Esophagus muscularis mucosa (tissue), 4 donors: ENCODE measurements at regions not wholly inside any gene's neighbourhood (a gene's known extent, or its start where the extent isn't known, plus 50 kb on each side); places are given as distances from the start of the nearest gene placed in this dataset.

Experiments used
- DNase-seq: peaks from one replicate; pipeline ENCODE4 v3.0.0-alpha.2; 2017; ENCODE audit errors: extremely low spot score
- H3K27ac ChIP-seq, 4 donors: fragments of 200-600 bp; sonication (generic); replicated peaks in 1 of 4; 1 replicate in 3 of 4; 2 replicates in 1 of 4; pipeline ENCODE4 v1.5.1; 2016 to 2019; ENCODE audit warnings: mild to moderate bottlenecking in 1 of 4
- H3K27me3 ChIP-seq, 4 donors: fragments of 200-600 bp; sonication (generic); one replicate each; pipeline versions ENCODE4 v1.5.1 to v1.6.0; 2016 to 2019
- H3K36me3 ChIP-seq, 4 donors: fragments of 200-600 bp; sonication (generic); one replicate each; pipeline ENCODE4 v1.5.1; 2016 to 2019
- H3K4me1 ChIP-seq, 4 donors: fragments of 200-600 bp; sonication (generic); one replicate each; pipeline ENCODE4 v1.5.1; 2016 to 2019
- H3K4me3 ChIP-seq, 4 donors: fragments of 200-600 bp; sonication (generic); 1 replicate in 2 of 4; 2 replicates in 2 of 4; pipeline ENCODE4 v1.5.1; 2016 to 2019; ENCODE audit warnings: mild to moderate bottlenecking in 4 of 4, moderate library complexity in 1 of 4
- H3K9me3 ChIP-seq, 4 donors: fragments of 200-600 bp; sonication (generic); 1 replicate in 3 of 4; 2 replicates in 1 of 4; pipeline ENCODE4 v1.5.1; 2016 to 2019
- CTCF ChIP-seq, 3 experiments: fragments of 200-600 bp in 2 of 3; fragments of 450-650 bp in 1 of 3; sonication (generic) in 2 of 3; IDR thresholded peaks; one replicate each; pipeline ENCODE4 v1.5.1; 2017 to 2019; ENCODE audit warnings: antibody characterized with exemption in 3 of 3, mild to moderate bottlenecking in 2 of 3, moderate library complexity in 1 of 3
- EP300 ChIP-seq: sonication (generic); formaldehyde crosslinking; IDR thresholded peaks from one replicate; pipeline ENCODE4 v1.6.1; 2017; ENCODE audit warnings: antibody characterized with exemption
- POLR2A ChIP-seq: fragments of 450-650 bp; IDR thresholded peaks from one replicate; pipeline ENCODE4 v1.6.1; 2017; ENCODE audit warnings: antibody characterized with exemption, moderate library complexity, mild to moderate bottlenecking, low read depth
- POLR2AphosphoS5 ChIP-seq, 2 donors: sonication (generic); formaldehyde crosslinking; IDR thresholded peaks; one replicate each; pipeline ENCODE4 v1.6.1; 2017; ENCODE audit warnings: antibody characterized with exemption in 2 of 2
- WGBS: methylation state at CpG from one replicate; pipeline ENCODE4 v1.1.5; 2018; 5-methylcytosine and 5-hydroxymethylcytosine counted together
- intact Hi-C: fragments of 100-400 bp; cut with DNase I; formaldehyde crosslinking; loops from one replicate; pipeline ENCODE4 v1.15.1; 2023

GRCh38 chr4:185874516-185875230 is 62.7 kb upstream of the SORBS2 start:
- Histone ChIP-seq H3K27me3 (no peaks in the 10 kb centered on the region), H3K4me3 (no peak overlapping the region), H3K36me3 (no peaks in the 10 kb centered on the region), H3K4me1 (peaks cover 0 to 7% (median 0%) of the 10 kb centered on the region in 4 donors), H3K27ac (no peak overlapping the region), H3K9me3 (no peaks in the 10 kb centered on the region)
- TF ChIP-seq POLR2AphosphoS5 (IDR thresholded peaks at IDR 0.05) (no peak), CTCF (IDR thresholded peaks at IDR 0.05) (no peak), EP300 (no peak), POLR2A (no peak)
- no peak for DNase-seq
- intact Hi-C loops, result no loop called here
- WGBS, result 53% methylated on average over 3 of the region's 3 CpGs

- no peaks in the 10 kb centered on the region for H3K27me3 ChIP-seq
- DNase-seq, result no peak
- 91% methylated on average over 6 of the region's 6 CpGs for WGBS
- H3K4me1 ChIP-seq, result peaks cover 0 to 7% (median 0%) of the 10 kb centered on the region in 4 donors
- no peaks in the 10 kb centered on the region for H3K9me3 ChIP-seq
- intact Hi-C loops, result no loop called here
- no peak overlapping the region for H3K27ac ChIP-seq
- H3K36me3 ChIP-seq, result no peaks in the 10 kb centered on the region
- TF ChIP-seq POLR2A, result no peak
- no peak for TF ChIP-seq POLR2AphosphoS5 (IDR thresholded peaks at IDR 0.05)
- no peak for TF ChIP-seq EP300
- no peak for TF ChIP-seq CTCF (IDR thresholded peaks at IDR 0.05)
- H3K4me3 ChIP-seq, result no peak overlapping the region
These were observed 63.4 kb upstream of the SORBS2 start for GRCh38 chr4:185875316-185875907.

GRCh38 chr4:185878633-185879032 is 66.6 kb upstream of the SORBS2 start:
- DNase-seq, result no peak
- no peaks in the 10 kb centered on the region for H3K27me3 ChIP-seq
- no peak for TF ChIP-seq EP300
- no peak for TF ChIP-seq POLR2A
- TF ChIP-seq POLR2AphosphoS5 (IDR thresholded peaks at IDR 0.05), result no peak
- TF ChIP-seq CTCF (IDR thresholded peaks at IDR 0.05), result no peak
- H3K4me3 ChIP-seq, result no peak overlapping the region
- WGBS, result 87% methylated on average over 14 of the region's 14 CpGs
- H3K4me1 ChIP-seq, result peaks cover 0 to 3% (median 0%) of the 10 kb centered on the region in 4 donors
- H3K36me3 ChIP-seq, result no peaks in the 10 kb centered on the region
- H3K9me3 ChIP-seq, result peaks cover 0 to 7% (median 0%) of the 10 kb centered on the region in 4 donors
- no peak overlapping the region for H3K27ac ChIP-seq
- intact Hi-C loops, result no loop called here

GRCh38 chr4:185879666-185880312 is 67.8 kb upstream of the SORBS2 start:
- TF ChIP-seq POLR2AphosphoS5 (IDR thresholded peaks at IDR 0.05), result no peak
- TF ChIP-seq CTCF (IDR thresholded peaks at IDR 0.05), result no peak
- no peak for TF ChIP-seq POLR2A
- no peak for TF ChIP-seq EP300
- intact Hi-C loops, result no loop called here

More at GRCh38 chr4:185879666-185880312, 67.8 kb upstream of the SORBS2 start:
- Histone ChIP-seq H3K4me3 (no peak overlapping the region), H3K4me1 (peaks cover 0 to 2% (median 0%) of the 10 kb centered on the region in 4 donors), H3K27ac (no peak overlapping the region), H3K27me3 (no peaks in the 10 kb centered on the region), H3K9me3 (peaks cover 0 to 7% (median 0%) of the 10 kb centered on the region in 4 donors), H3K36me3 (no peaks in the 10 kb centered on the region)
- 90% methylated on average over 18 of the region's 18 CpGs for WGBS
- DNase-seq, result no peak
